ENCODE measurements at regions not wholly inside any gene's neighbourhood (a gene's known extent, or its start where the extent isn't known, plus 50 kb on each side); places are given as distances from the start of the nearest gene placed in this dataset.

DNA sequence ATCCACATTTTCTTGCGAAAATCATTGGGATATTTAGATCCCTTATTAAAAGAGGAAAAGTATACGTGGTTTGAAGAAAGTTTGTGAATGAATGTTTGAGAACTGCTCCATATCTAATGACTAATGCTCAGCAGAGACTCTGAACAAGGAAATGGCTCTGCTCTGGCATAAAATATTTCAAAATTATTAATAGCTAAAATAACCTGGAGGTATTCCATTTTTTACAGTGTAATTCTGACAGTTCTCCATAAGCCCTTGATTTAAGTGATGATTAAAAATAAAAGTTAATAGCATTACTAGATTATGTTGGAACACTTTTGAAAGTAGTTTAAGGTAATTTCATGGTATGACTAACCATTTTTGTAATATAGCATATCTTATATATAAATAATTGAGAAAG lies 1276.9 kb upstream of the TENM3 start (continued):
- no peak for TF ChIP-seq ATF2 (IDR thresholded peaks at IDR 0.05; ENCODE audit: low read length)
- TF ChIP-seq HDGF (IDR thresholded peaks at IDR 0.05), result no peak
- TF ChIP-seq KAT2A (conservative IDR thresholded peaks at IDR 0.05; ENCODE audit: control insufficient read depth, low read depth, low read length), result no peak
- TF ChIP-seq YBX1 (IDR thresholded peaks at IDR 0.05), result no peak
- TF ChIP-seq NR2C1 (IDR thresholded peaks at IDR 0.05), result no peak

DNA sequence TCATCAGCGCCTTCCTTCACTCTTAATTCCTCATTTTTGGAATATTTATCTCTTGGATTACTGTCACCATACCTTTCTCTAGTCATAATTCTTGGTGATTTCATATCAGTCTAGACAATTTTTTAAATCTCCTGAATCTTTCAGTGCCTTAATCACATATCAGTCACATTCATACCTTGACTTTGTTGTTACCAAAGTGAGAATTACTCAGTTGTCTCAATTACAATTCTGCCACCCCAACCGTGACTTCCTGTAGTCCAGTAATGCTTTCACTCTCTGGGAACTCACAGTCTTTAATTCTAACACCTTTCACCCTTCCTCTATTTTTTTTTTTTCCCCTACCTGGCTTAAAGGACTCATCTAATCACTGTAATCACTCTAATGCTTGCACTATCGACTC lies 1275.3 kb upstream of the TENM3 start:
- SMC1A ChIA-PET (ENCODE audit: uncharacterized antibody, unreplicated experiment), result no interaction called here
- FAIRE-seq, result no peak

More for the DNA sequence above, 1275.3 kb upstream of the TENM3 start:
- intact Hi-C loops (cut with micrococcal nuclease; ENCODE audit: unreplicated experiment), result no loop called here
- CTCF ChIA-PET, result no interaction called here
- Histone ChIP-seq H3K4me3 (no peak overlapping the region), H2AFZ (ENCODE audit: control insufficient read depth, low read depth, low read length) (no peak overlapping the region), H4K20me1 (ENCODE audit: control insufficient read depth, insufficient read depth) (no peaks in the 10 kb centered on the region), H3K27ac (ENCODE audit: control insufficient read depth, insufficient read depth) (no peak overlapping the region), H3K36me3 (ENCODE audit: control insufficient read depth in 2 of 2, insufficient read depth in 2 of 2, low read length in 1 of 2) (no peaks in the 10 kb centered on the region), H3K4me1 (ENCODE audit: control insufficient read depth, insufficient read depth, low read length) (no peaks in the 10 kb centered on the region), H3K27me3 (replicated peaks in 1 of 2; ENCODE audit: control insufficient read depth in 2 of 2, insufficient read depth in 2 of 2, low read length in 1 of 2) (no peaks in the 10 kb centered on the region), H3K4me2 (ENCODE audit: control insufficient read depth, insufficient read depth) (no peak overlapping the region), H3K9ac (ENCODE audit: control insufficient read depth, insufficient read depth, low read length) (no peak overlapping the region), H3K79me2 (ENCODE audit: control insufficient read depth, insufficient read depth, low read length) (no peaks in the 10 kb centered on the region), H3K9me3 (replicated peaks; ENCODE audit: control insufficient read depth, insufficient read depth, low read length) (no peaks in the 10 kb centered on the region)
- RAD21 ChIA-PET (ENCODE audit: unreplicated experiment), result no interaction called here
- DNase-seq (ENCODE audit: low read depth, low spot score) (no peak), ATAC-seq (peak; percentile 80)
- BruUV-seq (replicated peaks), result no TSS peak
- POLR2A ChIA-PET, result no interaction called here
- in situ Hi-C loops (cut with MboI), result no loop called here
- 8% methylated on average over 3 of the region's 3 CpGs for WGBS (ENCODE audit: insufficient coverage, insufficient replicate concordance, low lambda C conversion rate, missing lambda C conversion rate)
- no peak for TF ChIP-seq TAF1 (IDR thresholded peaks at IDR 0.05; ENCODE audit: borderline replicate concordance, low read depth, low read length)
- peak; percentile 26; the same call in 1 of the 2 replicates for TF ChIP-seq JUNB (IDR thresholded peaks at IDR 0.05)

Data from GM12878 (cell line).